Ovary (tissue), 7 donors: ENCODE measurements at regions not wholly inside any gene's neighbourhood (a gene's known extent, or its start where the extent isn't known, plus 50 kb on each side); places are given as distances from the start of the nearest gene placed in this dataset.

Experiments
- DNase-seq, 5 donors: peaks; one replicate each; pipeline ENCODE4 v3.0.0-alpha.2; 2019 to 2020
- H3K27ac ChIP-seq, 2 donors: fragments of 200-600 bp; one replicate each; pipeline versions ENCODE4 v1.5.1 to v1.8.0; 2019 to 2022
- H3K27me3 ChIP-seq: fragments of 200-600 bp; one replicate; pipeline ENCODE4 v1.8.0; 2022
- H3K36me3 ChIP-seq: fragments of 200-600 bp; sonication (generic); one replicate; pipeline ENCODE4 v1.5.1; 2019
- H3K4me1 ChIP-seq: one replicate; pipeline ENCODE4 v1.8.1; 2013; ENCODE audit warnings: mild to moderate bottlenecking, moderate library complexity; ENCODE audit not compliant: insufficient read depth
- H3K4me3 ChIP-seq: fragments of 200-600 bp; sonication (generic); one replicate; pipeline ENCODE4 v1.5.1; 2017
- H3K9me3 ChIP-seq, 2 donors: fragments of 200-600 bp in 1 of 2; sonication (generic) in 1 of 2; one replicate each; pipeline versions ENCODE4 v1.5.1 to v1.8.1; 2013 to 2019; ENCODE audit warnings: mild to moderate bottlenecking in 1 of 2, moderate library complexity in 1 of 2
- EP300 ChIP-seq: sonication (generic); formaldehyde crosslinking; IDR thresholded peaks from one replicate; pipeline ENCODE4 v1.6.1; 2017; ENCODE audit warnings: antibody characterized with exemption
- POLR2A ChIP-seq: fragments of 450-650 bp; IDR thresholded peaks from one replicate; pipeline ENCODE4 v1.6.1; 2017; ENCODE audit warnings: antibody characterized with exemption, mild to moderate bottlenecking, moderate library complexity
- WGBS, 3 donors: extraction: QIAGEN DNeasy Blood & Tissue Kit in 1 of 3; methylation state at CpG; one replicate each; pipeline versions ENCODE4 v1.1.5 to v1.1.7; 2013 to 2017; 5-methylcytosine and 5-hydroxymethylcytosine counted together
- intact Hi-C, 4 donors: fragments of 100-400 bp; cut with DNase I; formaldehyde crosslinking; loops; one replicate each; pipeline versions ENCODE4 v1.11.0 to v1.15.1; 2022 to 2023
- TF ChIP-seq, protein P1 (sequence below), 3 donors: fragments of 450-650 bp in 2 of 3; fragments of 200-600 bp in 1 of 3; IDR thresholded peaks; one replicate each; pipeline versions ENCODE4 v1.5.1 to v1.8.0; 2016 to 2022; ENCODE audit warnings: antibody characterized with exemption in 3 of 3, mild to moderate bottlenecking in 1 of 3
- donor health status: DM: no; HTN: no; CAD: no; lungs with moderate emphysema.
- donor health status: DM: no; HTN: no; CAD: no.
- donor health status: Bipolar disorder and iron deficiency.
- donor health status: DM: no; HTN: no; CAD: no.
- donor health status: DM: yes; HTN: yes; CAD: no.

DNA sequence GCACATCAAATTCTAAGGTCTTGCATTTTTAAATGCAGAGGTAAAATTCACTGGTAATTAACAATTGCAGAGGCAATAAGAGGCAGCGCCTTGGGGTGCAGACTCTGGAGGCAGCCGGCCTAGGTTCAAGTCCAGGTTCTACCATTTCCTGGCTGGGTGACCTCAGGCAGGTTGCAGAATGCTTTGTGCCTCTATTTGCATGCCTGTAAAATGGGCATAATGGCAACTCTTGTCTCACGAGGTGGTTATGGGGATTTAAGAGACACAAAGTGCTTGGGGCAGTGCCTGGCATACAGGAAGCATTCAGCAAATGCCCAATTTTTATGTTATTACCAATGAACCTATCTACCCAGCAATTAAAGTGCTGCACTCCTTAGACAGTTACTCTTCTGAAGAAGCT, 180.0 kb upstream of the LHX5 start:
- Histone ChIP-seq H3K36me3 (no peaks in the 10 kb centered on the region), H3K4me3 (no peak overlapping the region), H3K9me3 (peaks cover 0 to 5% of the 10 kb centered on the region in 2 donors), H3K27ac (no peak overlapping the region), H3K4me1 (no peaks in the 10 kb centered on the region), H3K27me3 (no peaks in the 10 kb centered on the region)
- TF ChIP-seq, protein P1, sequence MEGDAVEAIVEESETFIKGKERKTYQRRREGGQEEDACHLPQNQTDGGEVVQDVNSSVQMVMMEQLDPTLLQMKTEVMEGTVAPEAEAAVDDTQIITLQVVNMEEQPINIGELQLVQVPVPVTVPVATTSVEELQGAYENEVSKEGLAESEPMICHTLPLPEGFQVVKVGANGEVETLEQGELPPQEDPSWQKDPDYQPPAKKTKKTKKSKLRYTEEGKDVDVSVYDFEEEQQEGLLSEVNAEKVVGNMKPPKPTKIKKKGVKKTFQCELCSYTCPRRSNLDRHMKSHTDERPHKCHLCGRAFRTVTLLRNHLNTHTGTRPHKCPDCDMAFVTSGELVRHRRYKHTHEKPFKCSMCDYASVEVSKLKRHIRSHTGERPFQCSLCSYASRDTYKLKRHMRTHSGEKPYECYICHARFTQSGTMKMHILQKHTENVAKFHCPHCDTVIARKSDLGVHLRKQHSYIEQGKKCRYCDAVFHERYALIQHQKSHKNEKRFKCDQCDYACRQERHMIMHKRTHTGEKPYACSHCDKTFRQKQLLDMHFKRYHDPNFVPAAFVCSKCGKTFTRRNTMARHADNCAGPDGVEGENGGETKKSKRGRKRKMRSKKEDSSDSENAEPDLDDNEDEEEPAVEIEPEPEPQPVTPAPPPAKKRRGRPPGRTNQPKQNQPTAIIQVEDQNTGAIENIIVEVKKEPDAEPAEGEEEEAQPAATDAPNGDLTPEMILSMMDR (IDR thresholded peaks at IDR 0.05): no peak
- TF ChIP-seq POLR2A: no peak
- no peak for TF ChIP-seq EP300
- no peak for DNase-seq
- intact Hi-C loops: loop anchor here in 1 of 4 donors (2.0 kb wide), 1 partner anchor 55 kb away; no protein-coding TSS in a partner anchor
- WGBS, 3 donors: 73 to 86% (median 75%) methylated on average over 3 of the region's 3 CpGs

DNA sequence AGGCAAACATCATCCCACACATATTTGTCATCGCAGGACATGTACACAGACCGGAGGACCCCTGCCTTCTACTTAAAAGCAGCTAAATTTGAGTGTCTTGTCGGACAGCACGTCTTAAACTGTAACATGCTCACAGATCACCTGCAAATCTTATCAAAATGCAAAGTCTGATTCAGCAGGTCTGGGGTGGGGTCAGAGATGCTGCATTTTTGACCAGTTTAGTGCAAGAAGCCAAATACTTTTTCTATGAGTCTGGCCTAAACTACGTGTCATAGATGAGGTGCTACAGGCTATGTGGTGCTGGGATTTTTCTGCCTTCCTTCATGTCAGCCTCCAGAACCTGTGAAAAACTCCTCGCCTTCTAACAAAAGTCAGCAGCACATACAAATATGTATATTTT, 178.8 kb upstream of the LHX5 start:
- intact Hi-C loops: no loop called here
- H3K27ac ChIP-seq: no peak overlapping the region
- H3K36me3 ChIP-seq: no peaks in the 10 kb centered on the region
- TF ChIP-seq POLR2A: no peak
- H3K4me3 ChIP-seq: no peak overlapping the region
- WGBS, 3 donors: 36 to 49% (median 39%) methylated on average over 6 of the region's 6 CpGs
- no peaks in the 10 kb centered on the region for H3K27me3 ChIP-seq
- H3K4me1 ChIP-seq: no peaks in the 10 kb centered on the region
- H3K9me3 ChIP-seq: peaks cover 0 to 5% of the 10 kb centered on the region in 2 donors
- no peak for DNase-seq

DNA sequence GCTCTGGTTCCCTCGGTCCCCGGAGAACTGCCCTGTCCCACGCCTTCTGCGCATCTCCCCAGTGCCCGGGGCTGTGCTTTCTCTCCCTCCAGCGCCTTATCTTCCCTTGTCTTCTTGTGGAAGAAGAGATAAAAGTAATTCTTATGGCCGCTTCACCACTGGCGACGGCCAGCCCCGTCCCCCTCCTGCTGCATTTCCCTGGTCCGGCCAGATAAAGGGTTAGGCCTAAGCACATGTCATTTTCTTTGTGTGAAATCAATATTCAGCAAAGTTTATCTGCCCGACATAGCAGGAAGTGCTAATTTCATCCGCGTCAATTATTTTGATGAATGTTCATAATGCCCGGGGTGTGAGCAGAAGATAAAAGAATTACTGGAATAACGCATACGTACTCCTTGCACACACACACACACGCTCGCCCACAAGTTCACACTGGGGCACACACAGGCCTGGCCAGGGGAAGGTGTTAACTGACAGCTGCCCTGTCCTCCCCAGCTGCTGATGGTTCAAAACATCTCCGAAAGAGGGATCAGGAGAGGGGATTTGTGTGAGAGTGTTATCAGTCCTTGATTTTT, 177.7 kb upstream of the LHX5 start:
- H3K4me3 ChIP-seq: no peak overlapping the region
- H3K9me3 ChIP-seq: peaks cover 0 to 5% of the 10 kb centered on the region in 2 donors
- no peak overlapping the region for H3K27ac ChIP-seq
- H3K4me1 ChIP-seq: no peaks in the 10 kb centered on the region
- no peaks in the 10 kb centered on the region for H3K36me3 ChIP-seq
- H3K27me3 ChIP-seq: no peaks in the 10 kb centered on the region
- WGBS, 3 donors: 9 to 21% (median 9%) methylated on average over 20 of the region's 20 CpGs
- intact Hi-C loops: no loop called here
- TF ChIP-seq, protein P1 (IDR thresholded peaks at IDR 0.05): no peak
- TF ChIP-seq EP300 (no peak), POLR2A (no peak)
- no peak for DNase-seq

DNA sequence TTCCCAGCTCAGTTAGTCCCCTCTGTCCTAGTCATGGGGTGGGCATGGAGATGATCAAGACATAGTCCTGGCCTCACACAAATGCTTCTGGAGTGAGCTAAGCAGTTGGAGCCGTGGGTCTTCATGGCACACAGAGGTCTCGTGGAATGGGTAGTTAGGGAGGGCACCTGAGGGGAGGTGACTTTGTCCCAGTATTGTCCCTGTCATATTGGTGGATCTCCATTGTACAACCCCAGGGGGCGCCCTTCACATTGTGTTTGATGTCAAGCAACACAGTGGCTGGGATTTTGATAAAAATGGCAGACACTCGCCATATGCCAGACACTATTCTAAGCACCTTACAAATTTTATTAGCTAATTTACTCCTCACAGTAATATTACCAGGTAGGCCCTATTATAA, 175.4 kb upstream of the LHX5 start:
- 70 to 72% (median 71%) methylated on average over 4 of the region's 4 CpGs for WGBS, 3 donors
- H3K9me3 ChIP-seq: no peaks in the 10 kb centered on the region
- no peak for DNase-seq
- H3K27ac ChIP-seq: no peak overlapping the region
- TF ChIP-seq, protein P1 (IDR thresholded peaks at IDR 0.05): no peak
- no peak for TF ChIP-seq POLR2A
- TF ChIP-seq EP300: no peak
- no peaks in the 10 kb centered on the region for H3K27me3 ChIP-seq
- H3K4me3 ChIP-seq: no peak overlapping the region
- intact Hi-C loops: no loop called here
- no peaks in the 10 kb centered on the region for H3K4me1 ChIP-seq
- no peaks in the 10 kb centered on the region for H3K36me3 ChIP-seq

DNA sequence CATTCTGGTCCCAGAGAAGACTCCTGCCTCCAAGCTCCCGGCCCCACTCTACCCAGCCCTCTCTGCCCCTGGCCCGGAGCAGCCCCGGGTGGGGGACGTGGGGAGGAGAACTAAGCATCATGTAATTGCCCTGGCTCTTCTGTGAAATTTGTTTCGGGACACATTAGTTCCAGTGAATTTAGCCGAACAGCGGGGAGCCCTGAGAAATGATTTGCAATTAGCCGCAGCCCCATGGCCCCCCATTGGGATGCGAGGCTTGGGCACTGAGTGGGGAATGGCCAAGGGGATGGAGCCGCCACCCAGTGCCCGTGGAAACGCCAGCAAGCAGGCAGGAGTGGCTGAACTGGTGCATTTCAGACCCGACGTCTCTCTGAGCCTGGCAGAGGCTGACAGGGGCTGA, 173.9 kb upstream of the LHX5 start:
- Histone ChIP-seq H3K9me3 (no peaks in the 10 kb centered on the region), H3K36me3 (no peaks in the 10 kb centered on the region), H3K4me1 (no peaks in the 10 kb centered on the region), H3K27ac (no peak overlapping the region), H3K4me3 (no peak overlapping the region), H3K27me3 (no peaks in the 10 kb centered on the region)
- no peak for TF ChIP-seq POLR2A
- TF ChIP-seq, protein P1 (IDR thresholded peaks at IDR 0.05): no peak
- TF ChIP-seq EP300: no peak
- 22 to 40% (median 36%) methylated on average over 14 of the region's 14 CpGs for WGBS, 3 donors
- intact Hi-C loops: no loop called here
- no peak for DNase-seq
